ENCODE measurements at regions not wholly inside any gene's neighbourhood (a gene's known extent, or its start where the extent isn't known, plus 50 kb on each side); places are given as distances from the start of the nearest gene placed in this dataset.
"Not testable (repeated sequence)": the region's sequence is repeated elsewhere in the genome, so short reads cannot be mapped to it uniquely, and the experiment has no call there.

DNA sequence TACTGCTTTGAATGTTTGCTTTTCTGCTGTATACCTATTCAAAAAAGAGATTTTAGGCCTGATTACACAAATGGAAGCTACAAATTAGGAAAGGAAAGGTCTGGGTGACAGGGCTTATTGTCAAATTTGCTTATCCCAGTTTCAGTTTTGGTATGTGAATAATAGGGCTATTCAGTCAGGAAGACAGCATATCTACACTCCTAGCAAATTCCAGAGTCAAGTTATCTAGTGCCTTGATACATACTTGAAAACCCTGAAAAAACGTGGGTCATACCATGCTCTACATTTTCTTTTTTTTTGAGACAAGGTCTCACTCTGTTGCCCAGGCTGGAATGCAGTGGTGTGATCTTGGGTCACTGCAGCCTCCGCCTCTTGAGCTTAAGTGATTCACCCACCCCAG is 59.2 kb upstream of the CCDC180 start:
- H3K36me3 ChIP-seq (ENCODE audit: control insufficient read depth, insufficient read depth, low read length); DNase-seq (ENCODE audit: low read depth, low spot score); intact Hi-C loops (cut with micrococcal nuclease; ENCODE audit: unreplicated experiment); H3K4me1 ChIP-seq (ENCODE audit: control insufficient read depth, insufficient read depth, low read length); H3K27ac ChIP-seq (ENCODE audit: low read length); ATAC-seq; H3K27me3 ChIP-seq (ENCODE audit: control insufficient read depth, insufficient read depth, low read length); BruUV-seq (replicated peaks); POLR2A ChIA-PET; H3K4me3 ChIP-seq (ENCODE audit: low read depth in 2 of 2, low read length in 2 of 2); H3K9me3 ChIP-seq (ENCODE audit: control insufficient read depth, insufficient read depth, low read depth, low read length); in situ Hi-C loops (cut with HindIII; ENCODE audit: low pct_unique_long_range_greater_than_20kb, low sequenced_read_pairs): not testable (repeated sequence)
- CTCF ChIA-PET: interaction anchor here (0.6 kb wide), 1 partner anchor 222 kb away, joined by 3 read pairs; no protein-coding TSS in a partner anchor

DNA sequence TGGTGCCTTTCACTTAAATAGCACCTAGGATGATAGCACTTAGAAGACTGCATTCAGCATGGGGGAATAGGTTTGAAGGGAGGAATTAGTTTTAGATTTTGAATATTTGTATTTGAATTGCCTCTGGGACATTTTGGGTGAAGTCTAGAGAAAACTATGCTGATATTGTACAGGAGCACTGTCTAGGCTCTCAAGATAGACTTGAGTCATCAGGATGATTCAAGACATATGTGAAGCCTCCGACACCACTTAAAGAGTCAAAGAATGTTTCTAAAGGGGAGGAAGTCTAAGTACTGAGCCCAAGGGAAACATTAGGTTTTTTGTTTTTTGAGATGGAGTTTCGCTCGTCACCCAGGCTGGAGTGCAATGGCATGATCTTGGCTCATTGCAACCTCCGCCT is 63.9 kb upstream of the CCDC180 start:
- intact Hi-C loops (cut with micrococcal nuclease; ENCODE audit: unreplicated experiment) (no loop called here), in situ Hi-C loops (cut with HindIII; ENCODE audit: low pct_unique_long_range_greater_than_20kb, low sequenced_read_pairs) (no loop called here)
- ATAC-seq: no peak
- Histone ChIP-seq H3K27ac (ENCODE audit: low read length) (no peak overlapping the region), H3K4me1 (ENCODE audit: control insufficient read depth, insufficient read depth, low read length) (no peaks in the 10 kb centered on the region), H3K9me3 (ENCODE audit: control insufficient read depth, insufficient read depth, low read depth, low read length) (no peaks in the 10 kb centered on the region), H3K36me3 (ENCODE audit: control insufficient read depth, insufficient read depth, low read length) (peaks cover 3% of the 10 kb centered on the region; the same call in 1 of the 2 replicates), H3K4me3 (ENCODE audit: low read depth in 2 of 2, low read length in 2 of 2) (no peak overlapping the region), H3K27me3 (ENCODE audit: control insufficient read depth, insufficient read depth, low read length) (no peaks in the 10 kb centered on the region)
- DNase-seq (ENCODE audit: low read depth, low spot score): no peak
- POLR2A ChIA-PET: no interaction called here
- CTCF ChIA-PET: no interaction called here
- no TSS peak for BruUV-seq (replicated peaks)
- TF ChIP-seq, protein P1, sequence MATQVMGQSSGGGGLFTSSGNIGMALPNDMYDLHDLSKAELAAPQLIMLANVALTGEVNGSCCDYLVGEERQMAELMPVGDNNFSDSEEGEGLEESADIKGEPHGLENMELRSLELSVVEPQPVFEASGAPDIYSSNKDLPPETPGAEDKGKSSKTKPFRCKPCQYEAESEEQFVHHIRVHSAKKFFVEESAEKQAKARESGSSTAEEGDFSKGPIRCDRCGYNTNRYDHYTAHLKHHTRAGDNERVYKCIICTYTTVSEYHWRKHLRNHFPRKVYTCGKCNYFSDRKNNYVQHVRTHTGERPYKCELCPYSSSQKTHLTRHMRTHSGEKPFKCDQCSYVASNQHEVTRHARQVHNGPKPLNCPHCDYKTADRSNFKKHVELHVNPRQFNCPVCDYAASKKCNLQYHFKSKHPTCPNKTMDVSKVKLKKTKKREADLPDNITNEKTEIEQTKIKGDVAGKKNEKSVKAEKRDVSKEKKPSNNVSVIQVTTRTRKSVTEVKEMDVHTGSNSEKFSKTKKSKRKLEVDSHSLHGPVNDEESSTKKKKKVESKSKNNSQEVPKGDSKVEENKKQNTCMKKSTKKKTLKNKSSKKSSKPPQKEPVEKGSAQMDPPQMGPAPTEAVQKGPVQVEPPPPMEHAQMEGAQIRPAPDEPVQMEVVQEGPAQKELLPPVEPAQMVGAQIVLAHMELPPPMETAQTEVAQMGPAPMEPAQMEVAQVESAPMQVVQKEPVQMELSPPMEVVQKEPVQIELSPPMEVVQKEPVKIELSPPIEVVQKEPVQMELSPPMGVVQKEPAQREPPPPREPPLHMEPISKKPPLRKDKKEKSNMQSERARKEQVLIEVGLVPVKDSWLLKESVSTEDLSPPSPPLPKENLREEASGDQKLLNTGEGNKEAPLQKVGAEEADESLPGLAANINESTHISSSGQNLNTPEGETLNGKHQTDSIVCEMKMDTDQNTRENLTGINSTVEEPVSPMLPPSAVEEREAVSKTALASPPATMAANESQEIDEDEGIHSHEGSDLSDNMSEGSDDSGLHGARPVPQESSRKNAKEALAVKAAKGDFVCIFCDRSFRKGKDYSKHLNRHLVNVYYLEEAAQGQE (IDR thresholded peaks at IDR 0.05; ENCODE audit: insufficient read depth in 1 of 2, low read depth in 2 of 2, low read length in 1 of 2): no peak
- TF ChIP-seq, protein P2, sequence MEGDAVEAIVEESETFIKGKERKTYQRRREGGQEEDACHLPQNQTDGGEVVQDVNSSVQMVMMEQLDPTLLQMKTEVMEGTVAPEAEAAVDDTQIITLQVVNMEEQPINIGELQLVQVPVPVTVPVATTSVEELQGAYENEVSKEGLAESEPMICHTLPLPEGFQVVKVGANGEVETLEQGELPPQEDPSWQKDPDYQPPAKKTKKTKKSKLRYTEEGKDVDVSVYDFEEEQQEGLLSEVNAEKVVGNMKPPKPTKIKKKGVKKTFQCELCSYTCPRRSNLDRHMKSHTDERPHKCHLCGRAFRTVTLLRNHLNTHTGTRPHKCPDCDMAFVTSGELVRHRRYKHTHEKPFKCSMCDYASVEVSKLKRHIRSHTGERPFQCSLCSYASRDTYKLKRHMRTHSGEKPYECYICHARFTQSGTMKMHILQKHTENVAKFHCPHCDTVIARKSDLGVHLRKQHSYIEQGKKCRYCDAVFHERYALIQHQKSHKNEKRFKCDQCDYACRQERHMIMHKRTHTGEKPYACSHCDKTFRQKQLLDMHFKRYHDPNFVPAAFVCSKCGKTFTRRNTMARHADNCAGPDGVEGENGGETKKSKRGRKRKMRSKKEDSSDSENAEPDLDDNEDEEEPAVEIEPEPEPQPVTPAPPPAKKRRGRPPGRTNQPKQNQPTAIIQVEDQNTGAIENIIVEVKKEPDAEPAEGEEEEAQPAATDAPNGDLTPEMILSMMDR (IDR thresholded peaks at IDR 0.05): no peak
- TF ChIP-seq TCF7L2 (IDR thresholded peaks at IDR 0.05; ENCODE audit: low read depth, low read length) (no peak), POLR2AphosphoS5 (IDR thresholded peaks at IDR 0.05; ENCODE audit: low read depth, low read length) (no peak), SIN3A (IDR thresholded peaks at IDR 0.05; ENCODE audit: borderline replicate concordance, insufficient read depth, low read depth, low read length) (no peak)

DNA sequence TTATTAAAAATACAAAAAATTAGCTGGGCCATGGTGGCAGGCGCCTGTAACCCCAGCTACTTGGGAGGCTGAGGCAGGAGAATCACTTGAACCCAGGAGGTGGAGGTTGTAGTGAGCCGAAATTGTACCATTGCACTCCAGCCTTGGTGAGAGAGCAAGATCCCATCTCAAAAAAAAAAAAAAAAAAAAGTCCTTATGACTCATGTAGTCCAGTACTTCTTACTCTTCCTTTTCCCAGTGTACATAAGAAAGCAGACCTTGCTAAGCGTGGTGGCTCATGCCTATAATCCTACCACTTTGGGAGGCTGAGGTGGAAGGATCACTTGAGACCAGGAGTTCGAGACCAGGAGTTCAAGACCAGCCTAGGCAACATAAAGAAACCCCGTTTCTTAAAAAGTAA is 66.0 kb upstream of the CCDC180 start:
- H3K36me3 ChIP-seq (ENCODE audit: control insufficient read depth, insufficient read depth, low read length); POLR2A ChIA-PET; in situ Hi-C loops (cut with HindIII; ENCODE audit: low pct_unique_long_range_greater_than_20kb, low sequenced_read_pairs); H3K4me1 ChIP-seq (ENCODE audit: control insufficient read depth, insufficient read depth, low read length); H3K9me3 ChIP-seq (ENCODE audit: control insufficient read depth, insufficient read depth, low read depth, low read length); DNase-seq (ENCODE audit: low read depth, low spot score); H3K27ac ChIP-seq (ENCODE audit: low read length); CTCF ChIA-PET; H3K27me3 ChIP-seq (ENCODE audit: control insufficient read depth, insufficient read depth, low read length); BruUV-seq (replicated peaks); ATAC-seq; intact Hi-C loops (cut with micrococcal nuclease; ENCODE audit: unreplicated experiment); H3K4me3 ChIP-seq (ENCODE audit: low read depth in 2 of 2, low read length in 2 of 2): not testable (repeated sequence)

Data from Panc1 (cell line).